K562 (cell line): ENCODE measurements at regions not wholly inside any gene's neighbourhood (a gene's known extent, or its start where the extent isn't known, plus 50 kb on each side); places are given as distances from the start of the nearest gene placed in this dataset.

Source experiments
- ATAC-seq: fragments of 200-7000 bp; cut with Tn5 transposase; 3 replicates; pipeline ENCODE4 v1.9.1; 2020; ENCODE audit warnings: moderate library complexity
- BruUV-seq: library from RNA; stranded (reverse); fragments of 400-500 nt; replicated peaks from 2 replicates; lab custom pipeline; 2021; lab: Mats Ljungman, UMichigan
- CTCF ChIA-PET: fragments of 300-600 bp; formaldehyde crosslinking; extraction: SDS; loops from one replicate; lab custom pipeline; 2021; ENCODE audit warnings: low intra/inter-chr PET ratio; lab: Yijun Ruan, JAX
- POLR2A ChIA-PET: fragments of 300-600, 350-650 bp; sonication (Branson Sonifier 250); formaldehyde crosslinking; extraction: SDS; loops from one replicate; lab custom pipeline; 2021; ENCODE audit warnings: antibody characterized with exemption, inconsistent platforms; lab: Yijun Ruan, JAX
- DNase-seq, 4 experiments: peaks; one replicate each; pipeline versions ENCODE4 v3.0.0 to v3.0.0-alpha.2; 2011 to 2018; ENCODE audit warnings: low spot score in 3 of 4, mixed read lengths in 3 of 4; ENCODE audit errors: extremely low read depth in 1 of 4
- FAIRE-seq: peaks from 2 replicates; lab custom pipeline; 2011; peaks lifted over from hg19 to GRCh38; lab: Jason Lieb, UNC
- H2AFZ ChIP-seq: 2 replicates; pipeline ENCODE4 v1.6.0; 2011; ENCODE audit warnings: low read depth, low read length, control low read depth, inconsistent platforms
- H3K27ac ChIP-seq: fragments of 200-600 bp; 3 replicates; pipeline ENCODE4 v1.8.0; 2011; ENCODE audit warnings: low read depth, mild to moderate bottlenecking, control low read depth, inconsistent platforms, low read length, moderate library complexity, mixed read lengths; ENCODE audit errors: extremely low read depth
- H3K27me3 ChIP-seq, 2 experiments: fragments of 300-600 bp in 1 of 2; 2 replicates in 1 of 2; 3 replicates in 1 of 2; pipeline versions ENCODE4 v1.6.0 to v1.8.0; 2011; ENCODE audit warnings: inconsistent platforms in 2 of 2, low read length in 2 of 2, mild to moderate bottlenecking in 1 of 2, mixed read lengths in 1 of 2, moderate library complexity in 1 of 2; ENCODE audit not compliant: control insufficient read depth in 2 of 2, insufficient read depth in 2 of 2
- H3K36me3 ChIP-seq: fragments of 300-600 bp; 3 replicates; pipeline ENCODE4 v1.8.0; 2011; ENCODE audit warnings: mild to moderate bottlenecking, low read length, inconsistent platforms; ENCODE audit not compliant: control insufficient read depth, insufficient read depth
- H3K4me1 ChIP-seq, 2 experiments: fragments of 200-600 bp in 1 of 2; replicated peaks in 1 of 2; 2 replicates in 1 of 2; 3 replicates in 1 of 2; pipeline versions ENCODE4 v1.5.1 to v1.8.0; 2011; ENCODE audit warnings: inconsistent platforms in 2 of 2, low read length in 2 of 2, mild to moderate bottlenecking in 1 of 2, mixed read lengths in 1 of 2, moderate library complexity in 1 of 2; ENCODE audit not compliant: control insufficient read depth in 2 of 2, insufficient read depth in 2 of 2
- H3K4me2 ChIP-seq: 2 replicates; pipeline ENCODE4 v1.6.1; 2011; ENCODE audit warnings: low read length, control low read depth, inconsistent platforms, mixed read lengths; ENCODE audit not compliant: insufficient read depth
- H3K4me3 ChIP-seq: fragments of 200-600 bp; sonication (generic), shearing (Covaris generic); 2 replicates; pipeline ENCODE4 v1.5.1; 2016; ENCODE audit warnings: control low read depth, inconsistent platforms
- H3K79me2 ChIP-seq: fragments of 200-600 bp; 3 replicates; pipeline ENCODE4 v1.8.0; 2011; ENCODE audit warnings: low read length, inconsistent platforms; ENCODE audit not compliant: control insufficient read depth, insufficient read depth
- H3K9ac ChIP-seq, 2 experiments: 2 replicates each; pipeline versions ENCODE4 v1.6.0 to v1.6.1; 2011; ENCODE audit warnings: low read depth in 2 of 2, low read length in 2 of 2, control low read depth in 1 of 2, inconsistent platforms in 1 of 2, mild to moderate bottlenecking in 1 of 2, mixed read lengths in 1 of 2; ENCODE audit not compliant: insufficient read depth in 1 of 2
- H3K9me1 ChIP-seq: one replicate; pipeline ENCODE4 v1.6.0; 2011; ENCODE audit warnings: inconsistent platforms, mild to moderate bottlenecking, low read length, moderate library complexity; ENCODE audit not compliant: control insufficient read depth, insufficient read depth
- H3K9me3 ChIP-seq: replicated peaks from 2 replicates; pipeline ENCODE4 v1.5.1; 2011; ENCODE audit warnings: low read depth, low read length, inconsistent platforms; ENCODE audit not compliant: control insufficient read depth, insufficient read depth
- H4K20me1 ChIP-seq: replicated peaks from 2 replicates; pipeline ENCODE4 v1.6.1; 2011; ENCODE audit warnings: low read length, inconsistent platforms, mixed read lengths; ENCODE audit not compliant: control insufficient read depth, insufficient read depth
- KLF10 ChIP-seq: fragments of 250-450 bp; sonication (Bioruptor Pico); IDR thresholded peaks from 2 replicates; pipeline ENCODE4 v1.6.1; 2021; ENCODE audit warnings: matching md5 sums
- STAG1 ChIP-seq: sonication (generic); formaldehyde crosslinking; IDR thresholded peaks from 2 replicates; pipeline ENCODE4 v1.5.0; 2020; ENCODE audit warnings: missing genetic modification reagents, borderline replicate concordance
- THAP7 ChIP-seq: fragments of 250-450 bp; sonication (Bioruptor Pico); IDR thresholded peaks from 2 replicates; pipeline ENCODE4 v1.5.0; 2021
- ZNF398 ChIP-seq: fragments of 250-450 bp; sonication (Bioruptor Pico); IDR thresholded peaks from 2 replicates; pipeline ENCODE4 v1.8.0; 2021; ENCODE audit warnings: moderate library complexity, mild to moderate bottlenecking, inconsistent platforms
- WGBS: fragments of 100-300 bp; shearing (Covaris generic); methylation state at CpG from one replicate; pipeline ENCODE4 v1.1.6; 2016; ENCODE audit warnings: low coverage, mixed read lengths; ENCODE audit not compliant: insufficient coverage; ENCODE audit errors: missing lambda C conversion rate; 5-methylcytosine and 5-hydroxymethylcytosine counted together
- in situ Hi-C: fragments of 300-500 bp; cut with MboI; formaldehyde crosslinking; loops from 4 replicates; pipeline ENCODE4 v1.15.0; 2018; ENCODE audit warnings: inconsistent platforms, mixed read lengths
- intact Hi-C: fragments of 100-400 bp; cut with micrococcal nuclease; formaldehyde crosslinking; loops from 2 replicates; pipeline ENCODE4 v1.14.2; 2022

DNA sequence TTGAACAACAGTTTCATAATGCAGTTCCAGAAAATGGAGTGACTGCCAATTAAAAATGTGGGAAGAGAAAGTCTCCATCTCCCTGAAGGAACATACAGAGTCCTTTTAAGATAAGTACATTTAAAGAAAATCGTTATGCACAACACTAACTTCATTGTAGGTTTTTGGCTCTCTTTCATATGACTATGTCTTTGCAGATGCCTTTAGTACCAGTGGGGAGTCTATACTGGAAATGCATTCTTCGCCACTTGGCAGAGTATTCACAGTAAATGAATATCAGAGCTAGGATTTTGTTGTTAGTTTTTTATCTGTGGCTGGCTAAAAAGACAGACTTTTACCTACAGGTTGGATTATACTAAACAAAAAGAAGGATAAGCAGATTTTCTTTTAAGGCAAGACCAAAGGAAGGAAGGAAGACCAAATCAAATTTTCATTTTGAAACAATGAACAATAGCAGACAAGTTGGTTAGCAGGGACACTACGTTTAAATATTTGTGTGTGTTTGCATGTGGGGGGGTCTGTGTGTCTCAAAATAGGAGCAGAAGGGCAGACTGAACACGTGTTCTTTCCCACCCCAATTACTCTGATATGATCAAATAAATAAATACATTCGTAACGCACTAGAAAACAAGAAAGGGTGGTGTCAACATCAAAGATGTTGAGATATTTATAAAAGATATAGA is 124.5 kb downstream of the BTG1 start:
- no peak for DNase-seq
- ChIA-PET CTCF (no interaction called here), POLR2A (interaction anchor here (0.8 to 1.5 kb wide), 2 partner anchors 9 to 32 kb away, joined by 3 to 4 read pairs; no protein-coding TSS in a partner anchor)
- no peaks in the 10 kb centered on the region for H3K9me1 ChIP-seq
- H3K9ac ChIP-seq, result no peak overlapping the region
- no peak overlapping the region for H3K4me2 ChIP-seq
- H4K20me1 ChIP-seq, result no peaks in the 10 kb centered on the region
- intact Hi-C loops (no loop called here), in situ Hi-C loops (no loop called here)
- H3K4me1 ChIP-seq, result no peaks in the 10 kb centered on the region
- FAIRE-seq, result no peak
- H2AFZ ChIP-seq, result no peak overlapping the region
- ATAC-seq, result no peak
- no peaks in the 10 kb centered on the region for H3K36me3 ChIP-seq
- H3K27ac ChIP-seq, result no peak overlapping the region
- H3K27me3 ChIP-seq, result no peaks in the 10 kb centered on the region
- H3K9me3 ChIP-seq, result no peaks in the 10 kb centered on the region
- H3K4me3 ChIP-seq, result no peak overlapping the region
- H3K79me2 ChIP-seq, result no peaks in the 10 kb centered on the region
- BruUV-seq, result no TSS peak
- TF ChIP-seq THAP7 (no peak), STAG1 (CRISPR knock-in tag) (no peak), ZNF398 (CRISPR knock-in tag) (no peak), KLF10 (no peak)
- WGBS, result 33% methylated on average over 6 of the region's 6 CpGs
